ENCODE measurements at regions not wholly inside any gene's neighbourhood (a gene's known extent, or its start where the extent isn't known, plus 50 kb on each side); places are given as distances from the start of the nearest gene placed in this dataset.

GRCh38 chr3:20324664-20325478, 138.9 kb upstream of the SGO1 start:
- TF ChIP-seq CTCF (tag by site-specific recombination; IDR thresholded peaks at IDR 0.05) (no peak), KLF8 (tag by site-specific recombination; IDR thresholded peaks at IDR 0.05) (no peak), ZNF239 (tag by site-specific recombination; IDR thresholded peaks at IDR 0.05) (no peak), ZNF280D (tag by site-specific recombination; IDR thresholded peaks at IDR 0.05) (no peak), ZNF514 (tag by site-specific recombination; IDR thresholded peaks at IDR 0.05) (no peak)
- TF ChIP-seq, protein P1, sequence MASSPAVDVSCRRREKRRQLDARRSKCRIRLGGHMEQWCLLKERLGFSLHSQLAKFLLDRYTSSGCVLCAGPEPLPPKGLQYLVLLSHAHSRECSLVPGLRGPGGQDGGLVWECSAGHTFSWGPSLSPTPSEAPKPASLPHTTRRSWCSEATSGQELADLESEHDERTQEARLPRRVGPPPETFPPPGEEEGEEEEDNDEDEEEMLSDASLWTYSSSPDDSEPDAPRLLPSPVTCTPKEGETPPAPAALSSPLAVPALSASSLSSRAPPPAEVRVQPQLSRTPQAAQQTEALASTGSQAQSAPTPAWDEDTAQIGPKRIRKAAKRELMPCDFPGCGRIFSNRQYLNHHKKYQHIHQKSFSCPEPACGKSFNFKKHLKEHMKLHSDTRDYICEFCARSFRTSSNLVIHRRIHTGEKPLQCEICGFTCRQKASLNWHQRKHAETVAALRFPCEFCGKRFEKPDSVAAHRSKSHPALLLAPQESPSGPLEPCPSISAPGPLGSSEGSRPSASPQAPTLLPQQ (tag by site-specific recombination; IDR thresholded peaks at IDR 0.05) = no peak
